ENCODE measurements at regions not wholly inside any gene's neighbourhood (a gene's known extent, or its start where the extent isn't known, plus 50 kb on each side); places are given as distances from the start of the nearest gene placed in this dataset.

GRCh38 chr1:209370241-209370995, 213.1 kb upstream of the CAMK1G start:
- TF ChIP-seq EP300 (IDR thresholded peaks at IDR 0.05; ENCODE audit: low read depth) (no peak), CTCF (IDR thresholded peaks at IDR 0.05) (no peak), POLR2A (IDR thresholded peaks at IDR 0.05) (no peak), POLR2AphosphoS5 (IDR thresholded peaks at IDR 0.05) (no peak)
